GM23248 (cell line): ENCODE measurements at regions not wholly inside any gene's neighbourhood (a gene's known extent, or its start where the extent isn't known, plus 50 kb on each side); places are given as distances from the start of the nearest gene placed in this dataset.

Experiments
- DNase-seq: peaks from one replicate; pipeline ENCODE4 v3.0.0-alpha.2; 2015
- H2AFZ ChIP-seq: fragments of 200-600 bp; sonication (generic); 2 replicates; pipeline ENCODE4 v1.6.1; 2016; ENCODE audit warnings: antibody characterized with exemption
- H3F3A ChIP-seq: fragments of 200-600 bp; sonication (generic); 2 replicates; pipeline ENCODE4 v1.6.1; 2016; ENCODE audit warnings: mild to moderate bottlenecking, antibody characterized with exemption, mixed run types; ENCODE audit not compliant: insufficient read depth
- H3K27ac ChIP-seq: fragments of 200-600 bp; sonication (generic); 2 replicates; pipeline ENCODE4 v1.5.1; 2016; ENCODE audit warnings: mild to moderate bottlenecking
- H3K27me3 ChIP-seq: fragments of 200-600 bp; sonication (generic); replicated peaks from 2 replicates; pipeline ENCODE4 v1.6.1; 2016; ENCODE audit warnings: mild to moderate bottlenecking; ENCODE audit not compliant: insufficient read depth
- H3K36me3 ChIP-seq: fragments of 200-600 bp; sonication (generic); 2 replicates; pipeline ENCODE4 v1.6.1; 2016; ENCODE audit warnings: low read depth, mild to moderate bottlenecking
- H3K4me1 ChIP-seq: fragments of 200-600 bp; sonication (generic); 2 replicates; pipeline ENCODE4 v1.6.1; 2016; ENCODE audit warnings: mild to moderate bottlenecking; ENCODE audit not compliant: insufficient read depth
- H3K4me2 ChIP-seq: fragments of 200-600 bp; sonication (generic); one replicate; pipeline ENCODE4 v1.6.1; 2016; ENCODE audit warnings: mild to moderate bottlenecking; ENCODE audit not compliant: unreplicated experiment
- H3K4me3 ChIP-seq: fragments of 200-600 bp; sonication (generic); 2 replicates; pipeline ENCODE4 v1.5.1; 2016; ENCODE audit warnings: mild to moderate bottlenecking
- H3K79me2 ChIP-seq: fragments of 200-600 bp; sonication (generic); 2 replicates; pipeline ENCODE4 v1.6.1; 2016; ENCODE audit warnings: mild to moderate bottlenecking; ENCODE audit not compliant: insufficient read depth
- H3K9ac ChIP-seq: fragments of 200-600 bp; sonication (generic); 2 replicates; pipeline ENCODE4 v1.6.1; 2016; ENCODE audit warnings: mild to moderate bottlenecking
- H3K9me2 ChIP-seq: fragments of 200-600 bp; sonication (generic); 2 replicates; pipeline ENCODE4 v1.6.1; 2016; ENCODE audit warnings: mixed run types, mild to moderate bottlenecking, moderate library complexity; ENCODE audit not compliant: insufficient read depth
- H3K9me3 ChIP-seq: fragments of 200-600 bp; sonication (generic); one replicate; pipeline ENCODE4 v1.6.1; 2017; ENCODE audit warnings: low read depth
- H4K20me1 ChIP-seq: fragments of 200-600 bp; sonication (generic); 2 replicates; pipeline ENCODE4 v1.6.0; 2016; ENCODE audit not compliant: insufficient read depth
- EZH2 ChIP-seq: fragments of 200-600 bp; sonication (generic); IDR thresholded peaks from 2 replicates; pipeline ENCODE4 v1.6.1; 2018; ENCODE audit warnings: antibody characterized with exemption, mild to moderate bottlenecking; ENCODE audit not compliant: insufficient read depth, poor library complexity, severe bottlenecking
- EZH2phosphoT487 ChIP-seq: fragments of 200-600 bp; sonication (generic); IDR thresholded peaks from 2 replicates; pipeline ENCODE4 v1.6.1; 2018; ENCODE audit warnings: antibody characterized with exemption, moderate library complexity, mild to moderate bottlenecking, low read depth; ENCODE audit not compliant: insufficient read depth
- WGBS, 2 experiments: methylation state at CpG; one replicate each; pipeline ENCODE4 v1.1.6; 2015 to 2017; ENCODE audit warnings: low lambda C conversion rate in 2 of 2, low coverage in 1 of 2; ENCODE audit errors: missing lambda C conversion rate in 2 of 2; 5-methylcytosine and 5-hydroxymethylcytosine counted together
- in situ Hi-C: fragments of 300-500 bp; cut with MboI; formaldehyde crosslinking; loops from 2 replicates; pipeline ENCODE4 v1.15.0; 2020

DNA sequence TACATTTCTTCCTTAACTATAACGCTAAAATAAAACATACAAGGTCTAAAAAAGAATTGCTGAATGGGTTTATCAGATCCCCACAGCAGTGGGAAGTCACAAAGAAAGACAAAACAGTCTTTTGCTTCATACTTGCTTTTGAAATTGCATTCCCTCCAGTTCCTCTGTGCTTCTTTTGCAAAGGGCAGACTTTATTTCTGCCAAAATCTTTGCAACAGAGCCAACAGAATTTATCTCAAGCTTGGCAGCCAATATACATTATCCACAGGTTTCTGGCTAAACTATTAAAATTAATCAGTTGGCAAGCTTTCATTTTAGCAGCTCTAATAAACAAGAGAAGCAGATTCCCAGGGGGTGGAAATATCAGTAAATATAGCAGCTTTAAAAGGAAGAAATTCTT is 378.9 kb upstream of the CA10 start:
- H3K9me2 ChIP-seq, result no peaks in the 10 kb centered on the region
- no peak overlapping the region for H3K9ac ChIP-seq
- H3K79me2 ChIP-seq, result no peaks in the 10 kb centered on the region
- H3K4me3 ChIP-seq, result no peak overlapping the region
- no peaks in the 10 kb centered on the region for H3K27me3 ChIP-seq
- DNase-seq, result no peak
- no peak overlapping the region for H2AFZ ChIP-seq
- H3F3A ChIP-seq, result no peaks in the 10 kb centered on the region
- 0 to 8% methylated on average over 1 of the region's 1 CpG for WGBS, 2 experiments
- H4K20me1 ChIP-seq, result no peaks in the 10 kb centered on the region
- no peaks in the 10 kb centered on the region for H3K36me3 ChIP-seq
- H3K27ac ChIP-seq, result no peak overlapping the region
- H3K4me2 ChIP-seq, result no peak overlapping the region
- no peaks in the 10 kb centered on the region for H3K9me3 ChIP-seq
- no peaks in the 10 kb centered on the region for H3K4me1 ChIP-seq
- in situ Hi-C loops, result no loop called here
- TF ChIP-seq EZH2phosphoT487 (no peak), EZH2 (no peak)

DNA sequence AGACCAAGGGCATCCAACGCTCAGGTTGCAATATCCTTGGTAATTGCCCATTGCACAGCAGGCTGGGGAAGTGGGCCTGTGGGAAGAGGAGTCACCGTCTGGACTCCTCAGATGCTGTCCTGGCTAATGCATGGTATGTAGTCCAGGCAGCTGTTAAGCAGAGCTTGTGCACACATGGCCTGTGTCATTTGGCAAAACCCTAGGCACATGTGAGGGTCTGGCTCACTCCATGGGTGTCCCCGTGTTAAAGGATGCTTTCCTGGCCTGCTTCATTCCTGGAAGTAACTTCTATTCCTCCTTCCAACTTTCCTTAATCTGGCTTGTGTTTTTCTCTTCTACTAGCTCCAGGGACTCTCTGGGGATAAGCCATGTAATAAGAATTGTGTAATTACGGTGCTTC is 378.0 kb upstream of the CA10 start:
- H4K20me1 ChIP-seq, result no peaks in the 10 kb centered on the region
- H3K79me2 ChIP-seq, result no peaks in the 10 kb centered on the region
- 7 to 13% methylated on average over 4 of the region's 4 CpGs for WGBS, 2 experiments
- H3K4me2 ChIP-seq, result no peak overlapping the region
- H3F3A ChIP-seq, result no peaks in the 10 kb centered on the region
- no peak overlapping the region for H3K9ac ChIP-seq
- no peaks in the 10 kb centered on the region for H3K9me3 ChIP-seq
- DNase-seq, result no peak
- TF ChIP-seq EZH2 (no peak), EZH2phosphoT487 (no peak)
- H2AFZ ChIP-seq, result no peak overlapping the region
- no peaks in the 10 kb centered on the region for H3K4me1 ChIP-seq
- H3K9me2 ChIP-seq, result no peaks in the 10 kb centered on the region
- no peaks in the 10 kb centered on the region for H3K27me3 ChIP-seq
- H3K36me3 ChIP-seq, result no peaks in the 10 kb centered on the region
- H3K27ac ChIP-seq, result no peak overlapping the region
- no peak overlapping the region for H3K4me3 ChIP-seq
- in situ Hi-C loops, result no loop called here

DNA sequence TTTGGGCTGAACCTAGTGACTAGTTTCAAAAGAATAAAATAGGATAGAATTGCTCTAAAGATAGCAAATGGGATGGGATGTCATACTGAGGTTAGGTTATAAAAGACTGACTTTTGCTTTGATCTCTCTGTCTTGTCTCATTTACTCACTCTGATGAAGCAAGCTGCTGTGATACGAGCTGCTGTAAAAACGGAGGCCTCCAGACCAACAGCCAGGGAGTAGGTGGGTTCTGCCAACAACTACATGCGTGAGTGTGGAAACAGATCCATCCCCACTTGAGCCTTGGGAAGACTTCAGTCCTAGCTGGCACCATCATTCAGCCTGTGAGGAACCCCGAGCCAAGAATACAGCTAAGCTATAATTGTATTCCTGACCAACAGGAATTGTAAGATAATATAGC is 373.9 kb upstream of the CA10 start:
- H3K4me3 ChIP-seq, result no peak overlapping the region
- H3K9me2 ChIP-seq, result no peaks in the 10 kb centered on the region
- no peaks in the 10 kb centered on the region for H3F3A ChIP-seq
- H3K36me3 ChIP-seq, result no peaks in the 10 kb centered on the region
- H3K4me2 ChIP-seq, result no peak overlapping the region
- H3K9ac ChIP-seq, result no peak overlapping the region
- H3K79me2 ChIP-seq, result no peaks in the 10 kb centered on the region
- no peaks in the 10 kb centered on the region for H3K9me3 ChIP-seq
- no peak overlapping the region for H2AFZ ChIP-seq
- H4K20me1 ChIP-seq, result no peaks in the 10 kb centered on the region
- H3K27ac ChIP-seq, result no peak overlapping the region
- DNase-seq, result no peak
- in situ Hi-C loops, result no loop called here
- 4 to 7% methylated on average over 4 of the region's 4 CpGs for WGBS, 2 experiments
- no peaks in the 10 kb centered on the region for H3K27me3 ChIP-seq
- H3K4me1 ChIP-seq, result no peaks in the 10 kb centered on the region
- TF ChIP-seq EZH2, result no peak
- TF ChIP-seq EZH2phosphoT487, result no peak

DNA sequence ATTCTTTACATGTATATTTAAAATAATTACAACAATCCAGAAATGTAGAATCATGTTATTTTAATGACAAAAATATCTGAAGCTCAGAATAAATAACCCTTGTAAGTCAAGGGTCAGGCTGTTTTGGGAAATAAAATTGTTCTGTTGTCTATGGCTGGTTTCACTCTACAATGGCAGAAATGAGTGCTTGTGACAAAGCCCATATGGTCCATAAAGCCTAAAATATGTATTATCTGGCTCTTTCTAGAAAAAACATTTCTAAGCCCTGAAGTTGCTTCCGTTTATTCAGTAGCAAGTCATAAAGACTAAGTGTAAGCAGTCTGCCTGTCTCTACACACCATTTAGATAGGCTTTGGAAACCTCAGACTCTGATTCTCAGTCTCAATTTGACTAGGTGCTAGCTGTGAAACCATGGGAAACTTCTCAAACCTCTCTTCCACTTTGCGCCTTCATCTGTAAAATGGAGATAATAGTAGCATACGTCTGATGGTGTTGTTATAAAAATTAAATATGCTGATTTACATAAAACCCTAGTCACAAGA is 365.7 kb upstream of the CA10 start:
- 24 to 29% methylated on average over 3 of the region's 3 CpGs for WGBS, 2 experiments
- no peaks in the 10 kb centered on the region for H3K4me1 ChIP-seq
- in situ Hi-C loops, result no loop called here

DNA sequence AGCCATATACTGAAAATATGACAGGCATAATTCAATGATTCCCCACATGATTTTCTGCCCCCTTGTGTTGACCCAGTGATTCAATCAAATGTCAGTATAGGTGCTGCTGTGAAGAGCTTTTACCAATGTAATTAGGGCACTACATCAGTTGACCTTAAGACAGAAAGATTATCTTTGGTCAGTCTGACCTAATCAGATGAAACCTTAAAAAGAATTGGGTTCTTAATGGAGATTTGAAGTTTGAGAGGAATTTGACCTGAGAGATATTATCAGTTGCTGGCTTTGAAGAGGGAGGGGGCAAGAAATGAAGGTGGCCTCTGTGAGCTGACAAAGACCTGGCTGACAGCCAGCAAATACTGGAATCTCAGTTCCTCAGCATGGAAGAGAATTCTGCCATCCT is 358.7 kb upstream of the CA10 start:
- no peaks in the 10 kb centered on the region for H3K9me3 ChIP-seq
- no peak for DNase-seq
- no peak overlapping the region for H3K27ac ChIP-seq
- in situ Hi-C loops, result no loop called here
- TF ChIP-seq EZH2phosphoT487, result no peak
- no peak overlapping the region for H3K9ac ChIP-seq
- no peak overlapping the region for H2AFZ ChIP-seq
- no peaks in the 10 kb centered on the region for H4K20me1 ChIP-seq
- H3F3A ChIP-seq, result no peaks in the 10 kb centered on the region
- no peaks in the 10 kb centered on the region for H3K36me3 ChIP-seq
- no peaks in the 10 kb centered on the region for H3K27me3 ChIP-seq
- no peaks in the 10 kb centered on the region for H3K79me2 ChIP-seq
- H3K4me2 ChIP-seq, result no peak overlapping the region
- H3K4me1 ChIP-seq, result no peaks in the 10 kb centered on the region
- no peaks in the 10 kb centered on the region for H3K9me2 ChIP-seq
- no peak overlapping the region for H3K4me3 ChIP-seq

More for the DNA sequence above, 365.7 kb upstream of the CA10 start:
- Histone ChIP-seq H3F3A (no peaks in the 10 kb centered on the region), H3K79me2 (no peaks in the 10 kb centered on the region), H4K20me1 (no peaks in the 10 kb centered on the region), H3K4me2 (no peak overlapping the region), H3K27ac (no peak overlapping the region), H3K9me3 (no peaks in the 10 kb centered on the region), H2AFZ (no peak overlapping the region), H3K27me3 (no peaks in the 10 kb centered on the region), H3K9ac (no peak overlapping the region), H3K36me3 (no peaks in the 10 kb centered on the region), H3K4me3 (no peak overlapping the region), H3K9me2 (no peaks in the 10 kb centered on the region)
- TF ChIP-seq EZH2phosphoT487 (no peak), EZH2 (no peak)
- no peak for DNase-seq
